Fibroblast of lung (primary cell): ENCODE measurements at regions not wholly inside any gene's neighbourhood (a gene's known extent, or its start where the extent isn't known, plus 50 kb on each side); places are given as distances from the start of the nearest gene placed in this dataset.

Source experiments
- EZH2 ChIP-seq: IDR thresholded peaks from 2 replicates; pipeline ENCODE4 v1.5.1; 2012; ENCODE audit warnings: low read length, control low read depth, mild to moderate bottlenecking; ENCODE audit errors: missing control alignments
- TF ChIP-seq, protein P1 (sequence below), 2 donors: IDR thresholded peaks in 1 of 2; conservative IDR thresholded peaks in 1 of 2; 1 replicate in 1 of 2; 2 replicates in 1 of 2; pipeline ENCODE4 v1.5.1; 2011 to 2012; ENCODE audit warnings: low read length in 2 of 2, control low read depth in 1 of 2, inconsistent platforms in 1 of 2, low read depth in 1 of 2, mild to moderate bottlenecking in 1 of 2

DNA sequence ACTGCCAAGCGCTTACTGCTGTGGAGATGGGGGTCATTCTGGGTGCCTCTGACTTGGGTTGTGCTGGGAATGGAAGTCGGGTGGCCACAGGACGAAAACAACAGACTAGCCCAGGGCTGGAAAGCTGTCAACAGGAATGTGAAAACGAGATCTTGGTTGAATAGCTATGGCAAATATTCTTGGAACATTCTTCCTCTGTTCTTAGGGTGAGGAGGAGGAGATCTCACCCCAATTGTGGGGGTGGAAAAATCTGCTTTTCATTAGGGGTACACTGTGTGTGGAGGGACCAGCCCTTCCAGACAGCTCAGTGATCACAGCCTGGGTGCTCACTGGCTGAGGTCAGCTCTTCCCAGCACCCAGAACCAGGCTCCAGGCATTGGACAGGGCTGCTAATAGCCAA is 52.0 kb upstream of the PRSS23 start:
- TF ChIP-seq, protein P1, sequence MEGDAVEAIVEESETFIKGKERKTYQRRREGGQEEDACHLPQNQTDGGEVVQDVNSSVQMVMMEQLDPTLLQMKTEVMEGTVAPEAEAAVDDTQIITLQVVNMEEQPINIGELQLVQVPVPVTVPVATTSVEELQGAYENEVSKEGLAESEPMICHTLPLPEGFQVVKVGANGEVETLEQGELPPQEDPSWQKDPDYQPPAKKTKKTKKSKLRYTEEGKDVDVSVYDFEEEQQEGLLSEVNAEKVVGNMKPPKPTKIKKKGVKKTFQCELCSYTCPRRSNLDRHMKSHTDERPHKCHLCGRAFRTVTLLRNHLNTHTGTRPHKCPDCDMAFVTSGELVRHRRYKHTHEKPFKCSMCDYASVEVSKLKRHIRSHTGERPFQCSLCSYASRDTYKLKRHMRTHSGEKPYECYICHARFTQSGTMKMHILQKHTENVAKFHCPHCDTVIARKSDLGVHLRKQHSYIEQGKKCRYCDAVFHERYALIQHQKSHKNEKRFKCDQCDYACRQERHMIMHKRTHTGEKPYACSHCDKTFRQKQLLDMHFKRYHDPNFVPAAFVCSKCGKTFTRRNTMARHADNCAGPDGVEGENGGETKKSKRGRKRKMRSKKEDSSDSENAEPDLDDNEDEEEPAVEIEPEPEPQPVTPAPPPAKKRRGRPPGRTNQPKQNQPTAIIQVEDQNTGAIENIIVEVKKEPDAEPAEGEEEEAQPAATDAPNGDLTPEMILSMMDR (conservative IDR thresholded peaks at IDR 0.05 in 1 of 2, IDR thresholded peaks at IDR 0.05 in 1 of 2; ENCODE audit: low read depth in 1 of 2, low read length in 2 of 2), result no peak
- TF ChIP-seq EZH2, result no peak
